SK-N-SH (cell line): ENCODE measurements at regions not wholly inside any gene's neighbourhood (a gene's known extent, or its start where the extent isn't known, plus 50 kb on each side); places are given as distances from the start of the nearest gene placed in this dataset.

ENCODE experiments used
- CHD2 ChIP-seq: fragments of 150-350 bp; IDR thresholded peaks from 2 replicates; pipeline ENCODE4 v1.6.1; 2018; ENCODE audit warnings: low read length; ENCODE audit not compliant: partially characterized antibody
- CTCF ChIP-seq: fragments of 200-600 bp; sonication (generic); IDR thresholded peaks from 2 replicates; pipeline ENCODE4 v1.6.1; 2017; ENCODE audit warnings: antibody characterized with exemption, mild to moderate bottlenecking, moderate library complexity
- ELF1 ChIP-seq: IDR thresholded peaks from 2 replicates; pipeline ENCODE4 v1.4.0; 2012
- EZH2phosphoT487 ChIP-seq: fragments of 200-600 bp; sonication (generic); IDR thresholded peaks from 2 replicates; pipeline ENCODE4 v1.6.1; 2017; ENCODE audit warnings: low read depth, mixed run types, mild to moderate bottlenecking, antibody characterized with exemption, moderate library complexity, borderline replicate concordance
- MAX ChIP-seq: IDR thresholded peaks from 2 replicates; pipeline ENCODE4 v1.4.0; 2012; ENCODE audit warnings: low read depth
- PBX3 ChIP-seq: IDR thresholded peaks from 2 replicates; pipeline ENCODE4; 2012

GRCh38 chr7:68439897-68440296, 1158.4 kb upstream of the AUTS2 start:
- no peak for TF ChIP-seq MAX
- TF ChIP-seq CHD2, result no peak
- TF ChIP-seq ELF1, result no peak
- TF ChIP-seq PBX3, result no peak
- TF ChIP-seq CTCF, result no peak
- TF ChIP-seq EZH2phosphoT487, result no peak
